GM18517 (cell line): ENCODE measurements at regions not wholly inside any gene's neighbourhood (a gene's known extent, or its start where the extent isn't known, plus 50 kb on each side); places are given as distances from the start of the nearest gene placed in this dataset.

ENCODE experiments used
- ATAC-seq: cut with Tn5 transposase; IDR thresholded peaks from one replicate; pipeline ENCODE4 v1.9.1; 2021; ENCODE audit warnings: mild to moderate bottlenecking, moderate library complexity; ENCODE audit not compliant: unreplicated experiment

DNA sequence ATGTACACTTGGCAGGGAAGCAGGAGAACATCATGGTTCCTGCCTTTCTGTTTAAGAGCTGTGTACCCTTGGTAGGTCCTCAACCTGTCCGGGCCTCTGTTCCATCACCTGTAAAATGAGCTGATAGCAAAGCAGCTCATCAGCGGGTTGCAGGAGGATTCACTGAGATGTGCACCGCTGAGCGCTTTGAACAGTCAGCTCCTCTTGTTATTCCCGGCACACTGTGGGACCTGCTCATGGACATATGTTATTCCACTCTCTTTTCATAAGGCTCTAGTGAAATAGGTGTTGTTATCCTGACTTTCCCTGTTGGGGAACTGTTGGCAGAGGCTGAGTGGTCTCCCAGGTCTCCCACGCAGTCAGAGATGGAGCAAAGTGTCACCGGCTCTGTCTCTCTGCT, 497.5 kb upstream of the ZMIZ1 start:
- no peak for ATAC-seq

DNA sequence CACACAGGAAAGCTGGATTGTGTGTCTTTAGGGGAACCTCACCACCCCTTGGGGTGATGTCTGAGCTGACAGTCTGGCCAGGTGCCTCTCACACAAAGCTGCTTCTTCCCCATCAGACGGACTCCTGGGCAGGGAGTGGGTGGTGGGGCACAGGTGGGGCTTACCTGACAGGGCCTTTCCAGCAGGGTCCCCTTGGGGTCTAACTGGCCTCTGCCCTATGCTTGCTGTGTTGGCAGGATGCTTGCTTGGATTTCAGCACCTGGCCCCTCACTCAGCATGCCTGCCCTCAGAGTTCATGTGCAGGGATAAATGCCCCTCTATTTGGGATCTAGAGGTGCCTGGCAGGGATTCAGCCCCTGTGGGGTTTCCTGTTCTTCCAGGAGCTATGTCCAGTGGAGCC, 496.9 kb upstream of the ZMIZ1 start:
- no peak for ATAC-seq

DNA sequence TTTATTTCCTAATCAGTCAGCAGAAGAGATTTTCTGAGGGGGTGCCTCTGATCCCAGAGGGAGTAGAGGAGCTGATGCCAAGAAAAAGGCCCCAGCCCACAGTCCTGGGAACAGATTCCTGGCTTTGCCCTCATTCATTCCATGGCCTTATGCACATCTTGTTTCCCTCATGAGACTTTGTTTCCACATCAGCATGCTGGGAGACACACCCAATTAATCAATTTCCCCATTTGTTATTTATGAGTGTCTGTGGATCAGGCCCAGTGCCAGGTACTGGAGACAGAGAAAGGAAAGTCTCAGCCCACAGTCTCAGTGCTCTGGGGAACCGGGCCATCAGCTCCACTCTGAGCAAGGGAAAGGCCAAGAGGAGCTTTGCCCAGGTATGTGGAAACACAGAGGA, 496.2 kb upstream of the ZMIZ1 start:
- no peak for ATAC-seq

DNA sequence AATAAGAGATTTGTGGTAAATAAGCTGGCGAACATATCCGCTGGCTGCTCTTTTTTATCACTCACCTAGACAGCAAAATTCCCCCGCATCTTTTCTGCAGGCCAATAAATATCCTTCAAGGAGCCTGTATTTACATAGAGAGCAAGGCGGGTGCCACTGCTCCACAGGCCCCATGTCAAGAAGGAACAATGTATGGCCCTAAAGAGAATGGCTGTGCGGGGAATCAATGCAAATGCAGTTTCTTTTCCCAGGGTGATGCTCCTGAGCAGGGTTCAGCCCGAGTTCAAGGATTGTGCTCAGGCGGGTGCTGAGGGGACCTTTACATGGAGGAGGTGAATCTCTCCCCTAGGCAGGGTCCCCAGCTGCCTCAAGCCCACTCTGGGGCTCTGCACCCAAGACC, 494.2 kb upstream of the ZMIZ1 start:
- ATAC-seq = no peak

DNA sequence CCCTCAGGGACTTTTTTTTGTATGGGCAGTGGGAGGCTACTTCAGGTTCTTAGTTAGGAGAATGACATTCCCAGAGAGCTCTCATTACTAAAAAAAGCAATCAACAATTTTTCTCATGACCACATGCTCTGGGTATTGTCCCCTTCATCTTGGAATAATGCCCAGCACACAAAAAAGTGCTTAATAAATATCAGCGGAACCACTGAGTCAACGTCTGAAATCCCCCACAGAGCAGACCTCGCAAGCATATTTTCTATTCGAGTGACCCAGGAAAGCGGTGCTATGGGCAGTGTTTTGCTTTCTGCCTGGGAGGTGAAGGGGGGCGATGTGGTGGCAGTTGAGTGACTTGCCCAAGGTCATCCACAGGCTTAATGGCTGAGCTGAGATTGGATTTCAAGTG, 493.4 kb upstream of the ZMIZ1 start:
- ATAC-seq = no peak

DNA sequence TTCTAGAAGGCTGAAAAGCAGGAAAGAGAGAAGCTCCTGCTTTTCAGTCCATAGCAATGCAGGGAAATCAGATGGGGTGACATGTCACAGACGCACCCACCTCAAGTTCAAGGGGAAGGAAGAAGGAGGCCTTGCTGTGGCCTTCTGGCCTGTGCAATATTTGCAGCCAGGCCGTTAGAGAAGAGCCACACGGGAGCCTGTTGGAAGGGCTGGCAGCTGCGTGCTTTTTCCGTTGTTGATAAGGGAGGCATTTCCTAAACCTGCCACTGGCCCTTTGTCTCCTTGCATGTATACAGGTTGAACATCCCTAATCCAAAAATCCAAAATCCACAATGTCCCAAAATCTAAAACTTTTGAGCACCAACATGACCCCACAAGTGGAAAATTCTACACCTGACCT, 492.5 kb upstream of the ZMIZ1 start:
- ATAC-seq = no peak

- no peak for ATAC-seq
Measured at GRCh38 chr10:78577712-78578111, 491.1 kb upstream of the ZMIZ1 start.

DNA sequence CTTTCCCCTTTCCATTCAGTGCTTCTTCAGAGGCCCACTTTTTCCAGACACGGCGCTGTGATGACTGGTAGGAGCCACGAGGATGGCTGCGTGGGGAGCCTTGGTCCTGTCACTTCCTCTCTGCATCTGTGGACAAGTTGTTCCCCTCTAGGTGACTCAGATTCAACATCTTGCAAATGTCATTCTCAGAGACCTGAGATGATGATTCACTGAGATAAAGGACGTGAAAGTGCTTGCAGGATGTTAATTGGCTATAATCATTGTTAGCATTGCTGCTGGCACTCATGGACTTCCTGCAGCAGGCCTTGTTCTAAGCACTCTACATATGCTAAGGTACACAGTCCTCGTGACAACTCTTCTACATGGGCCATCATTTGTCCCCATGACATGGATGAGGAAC, 489.8 kb upstream of the ZMIZ1 start:
- ATAC-seq = no peak

- ATAC-seq = no peak
Measured at GRCh38 chr10:78579576-78579975, 489.2 kb upstream of the ZMIZ1 start.

- no peak for ATAC-seq
Measured at GRCh38 chr10:78579995-78580394, 488.8 kb upstream of the ZMIZ1 start.

DNA sequence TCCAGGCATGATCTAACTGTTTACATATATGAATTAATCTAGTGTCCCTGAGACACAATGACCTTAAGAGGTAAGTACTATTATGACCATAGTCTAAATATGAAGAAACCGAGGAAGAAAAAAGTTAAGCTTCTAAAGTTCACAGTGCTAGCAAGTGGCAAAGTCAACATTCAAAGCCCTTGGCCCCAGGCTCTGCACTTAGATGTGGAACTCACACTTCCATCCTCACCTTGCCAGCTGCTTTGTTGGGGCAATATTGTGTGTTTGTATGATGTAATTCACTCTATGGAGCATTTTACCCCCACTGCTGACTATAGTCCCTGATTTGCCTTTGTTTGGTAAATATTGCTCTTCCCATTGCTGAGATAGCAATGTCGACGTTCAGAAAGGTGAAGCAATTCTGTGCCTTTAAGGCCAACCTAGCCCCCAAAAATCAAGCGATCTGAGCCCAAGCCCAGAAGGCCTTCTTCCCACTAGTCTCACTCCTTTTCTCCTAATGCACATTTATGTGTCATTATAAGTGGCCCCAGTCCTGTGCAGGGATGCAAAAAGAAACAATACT, 487.6 kb upstream of the ZMIZ1 start:
- ATAC-seq = no peak

GRCh38 chr10:78582540-78582939, 486.2 kb upstream of the ZMIZ1 start:
- no peak for ATAC-seq

- ATAC-seq = no peak
Measured at GRCh38 chr10:78584266-78584665, 484.5 kb upstream of the ZMIZ1 start.

- no peak for ATAC-seq
Measured at GRCh38 chr10:78584681-78585080, 484.1 kb upstream of the ZMIZ1 start.

- ATAC-seq = no peak
Measured at GRCh38 chr10:78585952-78586351, 482.8 kb upstream of the ZMIZ1 start.

DNA sequence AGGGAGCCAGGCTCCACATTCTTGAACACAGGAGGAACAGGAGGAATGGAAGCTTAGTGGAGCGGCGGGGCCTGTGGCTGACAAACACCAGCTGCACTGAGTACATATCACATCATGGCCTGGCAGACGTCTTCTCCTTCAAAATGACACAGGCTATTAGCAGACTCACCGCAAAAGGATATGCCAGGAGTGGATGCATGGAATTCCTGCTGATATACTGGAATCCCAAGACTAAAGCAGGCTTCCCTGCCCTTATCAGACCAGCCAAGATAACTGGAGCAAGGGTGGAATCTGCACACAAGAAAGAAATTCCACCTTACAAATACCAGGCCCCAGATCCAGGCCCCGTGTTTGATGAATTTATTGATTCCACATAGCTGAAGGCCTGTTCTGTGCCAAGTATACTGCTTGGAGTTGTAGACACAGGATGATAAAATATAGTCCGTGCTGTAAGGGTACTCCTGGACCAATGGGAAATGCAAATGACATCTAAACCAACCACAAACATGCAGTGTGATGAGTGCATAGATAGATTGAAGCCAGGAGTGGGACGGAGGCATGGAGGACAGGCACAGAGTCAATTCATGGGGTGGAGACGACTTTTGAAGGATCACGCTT, 480.5 kb upstream of the ZMIZ1 start:
- ATAC-seq = no peak

GRCh38 chr10:78589687-78590086, 479.1 kb upstream of the ZMIZ1 start:
- no peak for ATAC-seq

GRCh38 chr10:78591066-78591465, 477.7 kb upstream of the ZMIZ1 start:
- no peak for ATAC-seq

- no peak for ATAC-seq
Measured at GRCh38 chr10:78594559-78595268, 474.1 kb upstream of the ZMIZ1 start.

DNA sequence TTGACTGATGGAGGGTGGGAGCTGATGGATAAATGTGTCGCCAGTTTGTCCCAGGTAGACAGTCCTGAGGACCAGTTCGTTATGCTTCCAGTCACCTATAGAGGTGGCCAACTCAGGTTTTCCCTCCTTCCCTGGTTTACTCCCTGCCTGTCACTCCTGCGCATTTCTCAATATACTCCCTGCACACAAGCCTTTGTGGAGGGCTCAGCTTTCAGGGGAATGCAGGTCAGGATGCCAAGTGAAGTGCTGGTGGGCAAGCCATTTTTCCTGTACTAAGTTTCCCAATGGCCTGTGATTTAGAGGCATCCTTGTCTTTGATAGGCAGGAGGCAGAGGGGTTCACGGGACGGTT, 473.5 kb upstream of the ZMIZ1 start:
- no peak for ATAC-seq

DNA sequence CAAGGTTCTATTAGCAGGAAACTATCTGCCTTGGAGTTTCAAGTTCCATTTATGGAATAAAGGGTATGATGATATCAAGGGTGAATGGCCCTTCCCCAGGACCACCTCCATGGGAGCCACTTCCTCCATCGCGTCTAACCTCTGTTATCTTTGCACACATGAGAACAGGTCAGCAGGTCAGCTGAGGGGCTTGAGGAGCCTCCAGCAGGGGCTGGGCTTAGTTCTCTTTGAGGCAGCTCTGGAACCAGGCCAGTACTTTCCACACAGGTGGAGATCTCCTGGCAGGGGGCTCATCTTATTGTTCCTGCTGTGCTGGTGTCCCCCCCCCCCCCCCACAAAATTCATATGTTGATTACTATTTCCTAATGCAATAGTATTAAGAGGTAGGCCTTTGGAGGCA, 472.2 kb upstream of the ZMIZ1 start:
- no peak for ATAC-seq

- no peak for ATAC-seq
Measured at GRCh38 chr10:78597796-78598555, 470.8 kb upstream of the ZMIZ1 start.
